GM18951 (cell line): ENCODE measurements at regions not wholly inside any gene's neighbourhood (a gene's known extent, or its start where the extent isn't known, plus 50 kb on each side); places are given as distances from the start of the nearest gene placed in this dataset.

ENCODE experiments used
- POLR2A ChIP-seq: IDR thresholded peaks from 4 replicates; pipeline ENCODE4 v1.6.1; 2011; ENCODE audit warnings: mild to moderate bottlenecking; ENCODE audit not compliant: insufficient read length, insufficient read depth; ENCODE audit errors: extremely low read depth
- in situ Hi-C: fragments of 300-500 bp; cut with MboI; formaldehyde crosslinking; loops from one replicate; pipeline ENCODE4 v1.12.0; 2022; ENCODE audit warnings: low sequenced_read_pairs, mixed read lengths, inconsistent platforms; ENCODE audit not compliant: unreplicated experiment

- TF ChIP-seq POLR2A: no peak
- in situ Hi-C loops: no loop called here
Measured at GRCh38 chr4:18953613-18954012, 932.1 kb upstream of the LCORL start.

- in situ Hi-C loops: no loop called here
- no peak for TF ChIP-seq POLR2A
Measured at GRCh38 chr4:18945464-18945863, 923.9 kb upstream of the LCORL start.

GRCh38 chr4:18942874-18943273 is 921.3 kb upstream of the LCORL start:
- TF ChIP-seq POLR2A: no peak
- in situ Hi-C loops: no loop called here

GRCh38 chr4:18938343-18939099 is 917.0 kb upstream of the LCORL start:
- no peak for TF ChIP-seq POLR2A
- in situ Hi-C loops: no loop called here

GRCh38 chr4:18937746-18938145 is 916.2 kb upstream of the LCORL start:
- in situ Hi-C loops: no loop called here
- TF ChIP-seq POLR2A: no peak

- no peak for TF ChIP-seq POLR2A
- in situ Hi-C loops: no loop called here
Measured at GRCh38 chr4:18937080-18937479, 915.5 kb upstream of the LCORL start.

GRCh38 chr4:18935659-18936345 is 914.2 kb upstream of the LCORL start:
- in situ Hi-C loops: no loop called here

GRCh38 chr4:18934197-18934596 is 912.6 kb upstream of the LCORL start:
- no peak for TF ChIP-seq POLR2A
- in situ Hi-C loops: no loop called here

More at GRCh38 chr4:18935659-18936345, 914.2 kb upstream of the LCORL start:
- no peak for TF ChIP-seq POLR2A

- no peak for TF ChIP-seq POLR2A
- in situ Hi-C loops: no loop called here
Measured at GRCh38 chr4:18932730-18933339, 911.3 kb upstream of the LCORL start.

GRCh38 chr4:18931643-18932377 is 910.3 kb upstream of the LCORL start:
- in situ Hi-C loops: no loop called here

GRCh38 chr4:18930487-18930886 is 908.9 kb upstream of the LCORL start:
- no peak for TF ChIP-seq POLR2A

More at GRCh38 chr4:18931643-18932377, 910.3 kb upstream of the LCORL start:
- TF ChIP-seq POLR2A: no peak

GRCh38 chr4:18923496-18924161 is 902.1 kb upstream of the LCORL start:
- in situ Hi-C loops: no loop called here
- TF ChIP-seq POLR2A: no peak

More at GRCh38 chr4:18930487-18930886, 908.9 kb upstream of the LCORL start:
- in situ Hi-C loops: no loop called here
